HFF-Myc (cell line): ENCODE measurements at regions not wholly inside any gene's neighbourhood (a gene's known extent, or its start where the extent isn't known, plus 50 kb on each side); places are given as distances from the start of the nearest gene placed in this dataset.

Source experiments
- DNase-seq: peaks from one replicate; pipeline ENCODE4 v3.0.0-alpha.2; 2011; ENCODE audit warnings: low read depth; ENCODE audit errors: extremely low read depth
- H3K4me3 ChIP-seq: replicated peaks from 2 replicates; pipeline ENCODE4 v1.5.1; 2011; ENCODE audit warnings: low read depth, mild to moderate bottlenecking, control low read depth, low read length
- TF ChIP-seq, protein P1 (sequence below): IDR thresholded peaks from 2 replicates; pipeline ENCODE4 v1.5.1; 2012; ENCODE audit warnings: mild to moderate bottlenecking, low read depth, low read length, control low read depth; ENCODE audit errors: missing control alignments

DNA sequence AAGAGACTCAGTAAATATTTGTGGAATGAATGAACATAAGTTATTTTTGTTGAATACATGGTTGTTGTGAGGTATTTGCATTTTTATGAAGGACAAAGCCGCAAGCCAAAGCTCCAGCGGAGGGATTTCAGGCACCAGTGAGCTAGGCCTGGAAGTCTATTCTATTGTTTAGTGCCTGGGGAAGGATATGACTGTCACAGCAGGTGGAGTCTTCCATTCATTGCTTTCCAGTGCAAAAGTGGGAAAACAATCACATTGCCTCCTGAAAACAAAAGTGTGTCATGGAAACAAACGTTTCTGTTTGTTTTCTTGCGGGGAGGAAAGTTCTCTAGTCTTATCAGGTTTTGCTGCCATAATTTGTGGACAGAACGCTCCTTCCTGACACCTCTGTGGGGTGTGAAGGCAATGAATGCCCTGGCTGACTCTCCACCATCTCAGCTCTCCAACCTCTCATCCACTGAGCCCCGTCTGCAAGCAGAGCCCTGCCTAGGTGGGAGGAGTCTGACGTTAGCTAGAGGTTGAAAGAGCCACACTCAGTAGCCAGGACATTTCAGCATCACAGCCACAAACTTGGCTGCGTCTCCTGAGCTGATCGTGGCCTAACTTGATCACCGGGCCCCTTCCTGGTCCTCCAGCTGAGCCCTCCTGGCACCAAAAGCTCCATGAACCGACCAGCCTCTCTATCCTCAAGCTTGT, 739.1 kb downstream of the MATN1 start:
- no peak for DNase-seq
- TF ChIP-seq, protein P1, sequence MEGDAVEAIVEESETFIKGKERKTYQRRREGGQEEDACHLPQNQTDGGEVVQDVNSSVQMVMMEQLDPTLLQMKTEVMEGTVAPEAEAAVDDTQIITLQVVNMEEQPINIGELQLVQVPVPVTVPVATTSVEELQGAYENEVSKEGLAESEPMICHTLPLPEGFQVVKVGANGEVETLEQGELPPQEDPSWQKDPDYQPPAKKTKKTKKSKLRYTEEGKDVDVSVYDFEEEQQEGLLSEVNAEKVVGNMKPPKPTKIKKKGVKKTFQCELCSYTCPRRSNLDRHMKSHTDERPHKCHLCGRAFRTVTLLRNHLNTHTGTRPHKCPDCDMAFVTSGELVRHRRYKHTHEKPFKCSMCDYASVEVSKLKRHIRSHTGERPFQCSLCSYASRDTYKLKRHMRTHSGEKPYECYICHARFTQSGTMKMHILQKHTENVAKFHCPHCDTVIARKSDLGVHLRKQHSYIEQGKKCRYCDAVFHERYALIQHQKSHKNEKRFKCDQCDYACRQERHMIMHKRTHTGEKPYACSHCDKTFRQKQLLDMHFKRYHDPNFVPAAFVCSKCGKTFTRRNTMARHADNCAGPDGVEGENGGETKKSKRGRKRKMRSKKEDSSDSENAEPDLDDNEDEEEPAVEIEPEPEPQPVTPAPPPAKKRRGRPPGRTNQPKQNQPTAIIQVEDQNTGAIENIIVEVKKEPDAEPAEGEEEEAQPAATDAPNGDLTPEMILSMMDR = no peak
- H3K4me3 ChIP-seq = no peak overlapping the region

DNA sequence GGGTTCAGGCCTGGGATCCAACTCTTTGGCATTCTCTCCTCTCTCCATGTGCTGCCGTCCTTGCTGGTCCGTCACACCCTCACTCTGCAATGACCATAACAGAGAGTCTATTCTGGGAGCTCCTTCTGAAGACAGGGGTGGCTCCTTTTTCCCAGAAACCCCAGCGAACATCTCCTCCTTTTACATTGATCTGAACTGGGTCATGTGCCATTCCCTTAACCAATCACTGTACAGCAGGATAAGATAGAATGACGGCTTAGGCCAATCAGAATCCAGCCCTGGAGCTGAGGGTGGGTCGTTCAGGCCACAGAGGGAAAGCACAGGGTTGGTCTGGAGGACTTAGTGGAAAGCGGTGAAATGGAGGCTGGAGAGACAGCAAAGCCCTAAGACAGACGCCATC, 740.1 kb downstream of the MATN1 start:
- no peak overlapping the region for H3K4me3 ChIP-seq
- TF ChIP-seq, protein P1 = no peak
- no peak for DNase-seq

DNA sequence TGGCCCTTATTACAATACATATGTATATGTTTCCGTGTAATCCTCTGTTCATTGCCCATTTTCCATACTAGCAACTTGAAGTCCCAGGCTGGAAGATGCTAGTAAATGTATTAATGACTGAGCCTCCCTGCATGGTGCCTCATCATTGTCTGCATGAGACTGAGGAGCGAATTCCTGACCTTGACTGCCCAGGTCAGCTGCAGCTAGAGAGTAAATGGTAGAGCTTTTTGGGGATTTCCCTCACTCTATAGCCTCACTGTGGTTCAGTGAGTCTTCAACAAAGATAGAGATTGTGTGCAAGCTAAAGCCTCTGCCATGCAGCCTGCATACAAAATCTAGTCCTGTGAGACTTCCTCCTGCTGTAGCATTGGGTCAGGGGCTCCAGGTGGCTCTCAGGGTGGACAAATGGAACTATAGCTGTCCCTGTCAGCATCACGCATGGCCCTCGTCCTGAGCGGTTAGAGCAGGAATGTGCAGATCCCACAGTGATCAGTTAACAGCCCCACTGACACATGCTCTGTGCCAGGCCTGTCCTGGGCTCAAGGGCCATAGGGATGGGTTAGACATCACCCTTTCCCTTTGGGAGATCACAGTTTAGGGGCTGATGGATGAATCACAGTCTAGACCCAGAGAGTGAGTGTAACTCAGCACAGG, 741.7 kb downstream of the MATN1 start:
- H3K4me3 ChIP-seq = no peak overlapping the region
- TF ChIP-seq, protein P1 = no peak
- no peak for DNase-seq

DNA sequence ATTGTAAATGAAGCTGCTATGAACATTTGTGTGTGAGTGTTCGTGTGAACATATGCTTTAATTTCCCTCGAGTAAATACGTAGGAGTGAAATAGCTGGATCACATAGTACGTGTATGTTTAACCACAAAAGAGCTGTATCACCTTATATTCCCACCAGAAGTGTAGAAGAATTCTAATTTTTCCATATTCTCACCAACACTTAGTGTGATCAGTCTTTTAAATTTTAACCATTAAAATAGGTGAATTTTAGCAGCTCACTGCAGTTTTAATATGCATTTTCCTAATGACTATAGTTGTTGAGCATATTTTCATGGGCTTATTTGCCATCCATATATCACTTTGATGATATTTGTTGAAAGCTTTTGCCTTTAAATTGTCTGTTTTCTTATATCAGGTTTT, 741.2 kb downstream of the PTPRU start:
- TF ChIP-seq, protein P1 = no peak
- DNase-seq = no peak
- no peak overlapping the region for H3K4me3 ChIP-seq

DNA sequence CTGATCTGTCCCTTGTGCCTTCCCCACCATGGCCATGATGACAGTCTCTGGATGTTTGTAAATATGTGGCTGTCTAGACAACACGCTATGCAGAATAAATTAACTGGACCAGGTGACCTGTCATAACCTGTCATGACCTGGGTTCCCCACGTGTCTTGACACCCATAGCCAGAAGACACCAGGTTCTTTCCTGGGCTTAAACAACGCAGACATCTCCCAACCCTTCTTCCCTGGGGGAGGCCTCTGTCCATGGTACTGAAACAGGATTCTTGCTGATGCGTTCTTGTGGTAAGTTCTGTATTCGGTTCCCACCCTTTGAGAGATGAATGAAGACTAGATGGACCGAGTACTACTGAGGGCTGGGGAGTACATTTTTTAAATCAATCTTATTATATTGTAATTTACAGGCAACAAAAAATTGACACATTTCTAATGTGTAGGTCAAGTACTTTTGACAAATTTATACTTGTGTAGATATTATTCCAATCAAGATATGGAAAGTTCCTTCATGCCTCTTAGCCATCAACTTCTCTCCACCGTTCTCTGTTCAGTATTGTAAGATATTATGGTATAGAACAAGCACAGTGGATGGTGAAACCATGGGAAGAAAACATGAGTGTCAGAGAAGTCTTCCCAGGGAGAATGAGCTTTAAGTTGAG, 738.8 kb downstream of the PTPRU start:
- DNase-seq = peak; percentile 19
- H3K4me3 ChIP-seq = no peak overlapping the region
- TF ChIP-seq, protein P1 = no peak

DNA sequence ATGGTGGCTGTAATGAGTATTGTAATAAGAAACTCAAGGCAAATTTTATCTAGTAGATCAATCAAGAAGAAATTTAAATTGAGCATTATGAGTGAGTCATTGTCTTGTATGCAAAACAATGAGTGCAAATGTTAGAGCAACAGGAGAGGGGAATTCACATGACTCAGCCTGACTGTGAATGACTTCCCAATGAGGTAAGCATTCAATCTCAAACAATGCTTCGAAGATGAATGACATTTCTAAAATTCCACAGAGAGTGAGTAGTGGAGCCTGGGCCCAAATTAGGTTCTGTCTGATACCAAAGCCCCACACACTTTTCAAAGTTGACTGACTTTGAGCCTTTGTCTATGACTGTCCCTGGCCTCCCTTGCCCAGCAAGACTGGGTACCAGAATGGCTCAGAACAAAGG, 738.0 kb downstream of the PTPRU start:
- H3K4me3 ChIP-seq = no peak overlapping the region
- TF ChIP-seq, protein P1 = no peak
- DNase-seq = peak; percentile 7
